ENCODE measurements at regions not wholly inside any gene's neighbourhood (a gene's known extent, or its start where the extent isn't known, plus 50 kb on each side); places are given as distances from the start of the nearest gene placed in this dataset.

- no peak for TF ChIP-seq CTCF (optimal IDR thresholded peaks at IDR 0.05 in 1 of 3, IDR thresholded peaks at IDR 0.05 in 1 of 3, conservative IDR thresholded peaks at IDR 0.05 in 1 of 3; ENCODE audit: extremely low read depth in 1 of 3, insufficient read depth in 2 of 3, low read length in 3 of 3)
- TF ChIP-seq EZH2 (IDR thresholded peaks at IDR 0.05; ENCODE audit: low read length): no peak
These were observed 72.4 kb upstream of the KCND3 start for GRCh38 chr1:112061901-112062320.
